Aorta (tissue), 5 donors: ENCODE measurements at regions not wholly inside any gene's neighbourhood (a gene's known extent, or its start where the extent isn't known, plus 50 kb on each side); places are given as distances from the start of the nearest gene placed in this dataset.

Source experiments
- ATAC-seq: fragments of 200-7000 bp; cut with Tn5 transposase; one replicate; pipeline ENCODE4 v1.9.1; 2022; ENCODE audit warnings: moderate library complexity; ENCODE audit not compliant: low FRiP score
- DNase-seq, 2 donors: peaks; one replicate each; pipeline ENCODE4 v3.0.0-alpha.2; 2020
- H3K27ac ChIP-seq, 2 donors: one replicate each; pipeline ENCODE4 v1.5.1; 2013; ENCODE audit warnings: low read length in 2 of 2, mild to moderate bottlenecking in 2 of 2, moderate library complexity in 2 of 2, control low read depth in 1 of 2, inconsistent platforms in 1 of 2, low read depth in 1 of 2
- H3K27me3 ChIP-seq, 2 donors: one replicate each; pipeline ENCODE4 v1.6.1; 2013; ENCODE audit warnings: control low read depth in 1 of 2, low read length in 1 of 2, mild to moderate bottlenecking in 1 of 2, moderate library complexity in 1 of 2; ENCODE audit not compliant: insufficient read depth in 2 of 2, control insufficient read depth in 1 of 2
- H3K36me3 ChIP-seq, 2 donors: one replicate each; pipeline ENCODE4 v1.6.1; 2013; ENCODE audit warnings: control low read depth in 1 of 2, low read length in 1 of 2, mild to moderate bottlenecking in 1 of 2; ENCODE audit not compliant: insufficient read depth in 2 of 2, control insufficient read depth in 1 of 2
- H3K4me1 ChIP-seq, 2 donors: one replicate each; pipeline ENCODE4 v1.6.1; 2013; ENCODE audit warnings: low read length in 2 of 2, control low read depth in 1 of 2, mild to moderate bottlenecking in 1 of 2, moderate library complexity in 1 of 2; ENCODE audit not compliant: insufficient read depth in 2 of 2, control insufficient read depth in 1 of 2
- H3K4me3 ChIP-seq, 2 donors: one replicate each; pipeline ENCODE4 v1.5.1; 2013; ENCODE audit warnings: low read length in 2 of 2, control low read depth in 1 of 2, mild to moderate bottlenecking in 1 of 2
- H3K9me3 ChIP-seq: one replicate; pipeline ENCODE4 v1.6.1; 2013; ENCODE audit warnings: mild to moderate bottlenecking, low read length; ENCODE audit not compliant: control insufficient read depth
- WGBS, 2 donors: extraction: QIAGEN DNeasy Blood & Tissue Kit; methylation state at CpG; one replicate each; pipeline ENCODE4 v1.1.7; 2013; 5-methylcytosine and 5-hydroxymethylcytosine counted together
- intact Hi-C, 2 donors: fragments of 100-400 bp; cut with DNase I; formaldehyde crosslinking; loops; one replicate each; pipeline versions ENCODE4 v1.14.2 to v1.15.0; 2022
- donor health status: healthy with polysubstance abuse.
- donor health status: Bipolar disorder and iron deficiency.
- donor health status: DM: no; HTN: no; CAD: no.
- donor health status: DM: no; HTN: no; CAD: no.
- donor health status: DM: yes; HTN: yes; CAD: no.

GRCh38 chr2:237214030-237214675, 128.5 kb downstream of the COPS8 start:
- Histone ChIP-seq H3K27ac (no peak overlapping the region), H3K36me3 (no peaks in the 10 kb centered on the region), H3K27me3 (no peaks in the 10 kb centered on the region), H3K4me3 (no peak overlapping the region), H3K4me1 (no peaks in the 10 kb centered on the region), H3K9me3 (no peaks in the 10 kb centered on the region)
- 95% methylated on average over 8 of the region's 8 CpGs for WGBS, 2 donors
- ATAC-seq (no peak), DNase-seq (no peak)
- intact Hi-C loops: no loop called here

DNA sequence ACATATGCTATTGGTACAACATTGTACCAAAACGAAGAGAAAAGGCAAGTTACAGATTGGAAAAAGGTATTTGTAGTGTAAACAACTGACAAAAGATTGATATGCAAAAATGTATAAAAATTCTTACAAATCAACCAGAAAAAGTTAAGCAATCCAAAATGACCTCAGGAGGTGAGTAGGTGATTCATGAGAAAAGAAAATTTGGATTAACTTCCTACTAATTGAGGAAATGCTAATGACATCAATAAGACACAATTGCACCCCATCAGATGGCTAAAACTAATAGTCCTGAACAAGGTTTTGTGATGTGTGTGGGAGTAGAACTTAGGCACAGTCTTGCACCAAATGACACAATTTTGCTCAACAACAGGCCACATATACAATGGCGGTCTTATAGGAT, 129.3 kb downstream of the COPS8 start:
- H3K27me3 ChIP-seq: no peaks in the 10 kb centered on the region
- 96% methylated on average over 2 of the region's 2 CpGs for WGBS, 2 donors
- H3K4me1 ChIP-seq: no peaks in the 10 kb centered on the region
- no peak for ATAC-seq
- H3K4me3 ChIP-seq: no peak overlapping the region
- DNase-seq: no peak
- intact Hi-C loops: no loop called here
- H3K9me3 ChIP-seq: no peaks in the 10 kb centered on the region
- H3K36me3 ChIP-seq: no peaks in the 10 kb centered on the region
- no peak overlapping the region for H3K27ac ChIP-seq

DNA sequence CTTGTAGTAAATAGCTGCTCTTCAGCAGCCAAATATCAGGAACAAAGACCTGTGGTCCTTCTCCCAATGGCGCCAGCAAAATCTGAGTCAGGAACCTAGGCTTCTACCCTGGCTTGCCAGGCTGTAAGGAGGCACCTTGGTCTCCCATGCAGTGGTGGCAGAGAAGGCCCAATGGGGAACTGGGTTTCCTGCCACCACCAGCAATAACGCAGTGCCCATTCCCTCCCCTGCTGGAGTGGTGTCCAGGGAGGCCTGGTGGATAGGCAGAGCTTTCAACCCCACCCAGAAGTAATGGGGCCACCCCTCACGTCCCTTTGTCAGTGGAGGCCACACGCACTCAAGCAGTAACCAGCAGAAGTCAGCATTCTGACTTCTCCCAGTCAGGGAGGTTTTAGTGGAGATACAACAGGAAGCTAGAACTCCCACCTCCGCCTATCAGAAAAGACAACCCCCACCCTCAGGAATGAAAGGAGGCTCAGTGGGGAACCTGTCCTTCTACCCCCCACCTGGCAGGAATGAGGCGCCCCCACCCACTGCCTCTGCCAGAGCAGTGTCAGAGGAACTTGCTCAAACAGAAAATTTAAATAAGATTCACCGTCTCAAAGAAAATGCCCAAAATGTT, 132.4 kb downstream of the COPS8 start:
- WGBS, 2 donors: 93 to 94% methylated on average over 7 of the region's 7 CpGs

GRCh38 chr2:237218756-237219155, 133.1 kb downstream of the COPS8 start:
- H3K4me3 ChIP-seq: no peak overlapping the region
- H3K27ac ChIP-seq: no peak overlapping the region
- no peaks in the 10 kb centered on the region for H3K27me3 ChIP-seq
- DNase-seq (no peak), ATAC-seq (no peak)
- no peaks in the 10 kb centered on the region for H3K4me1 ChIP-seq
- WGBS, 2 donors: 66 to 70% methylated on average over 2 of the region's 2 CpGs
- no peaks in the 10 kb centered on the region for H3K9me3 ChIP-seq
- intact Hi-C loops: no loop called here
- H3K36me3 ChIP-seq: no peaks in the 10 kb centered on the region

More for the DNA sequence above, 132.4 kb downstream of the COPS8 start:
- DNase-seq (no peak), ATAC-seq (no peak)
- Histone ChIP-seq H3K4me1 (no peaks in the 10 kb centered on the region), H3K9me3 (no peaks in the 10 kb centered on the region), H3K27me3 (no peaks in the 10 kb centered on the region), H3K4me3 (no peak overlapping the region), H3K36me3 (no peaks in the 10 kb centered on the region), H3K27ac (no peak overlapping the region)
- intact Hi-C loops: no loop called here

GRCh38 chr2:237219826-237220225, 134.1 kb downstream of the COPS8 start:
- no peak for DNase-seq
- Histone ChIP-seq H3K9me3 (no peaks in the 10 kb centered on the region), H3K4me3 (no peak overlapping the region), H3K4me1 (no peaks in the 10 kb centered on the region), H3K27me3 (no peaks in the 10 kb centered on the region), H3K36me3 (no peaks in the 10 kb centered on the region), H3K27ac (no peak overlapping the region)
- WGBS, 2 donors: 69 to 84% methylated on average over 2 to 4 of the region's 4 CpGs
- intact Hi-C loops: no loop called here
- ATAC-seq: no peak

- no peaks in the 10 kb centered on the region for H3K9me3 ChIP-seq
- no peak overlapping the region for H3K4me3 ChIP-seq
- ATAC-seq (no peak), DNase-seq (no peak)
- H3K4me1 ChIP-seq: no peaks in the 10 kb centered on the region
- no peak overlapping the region for H3K27ac ChIP-seq
- no peaks in the 10 kb centered on the region for H3K27me3 ChIP-seq
- no peaks in the 10 kb centered on the region for H3K36me3 ChIP-seq
- intact Hi-C loops: no loop called here
- 89 to 92% methylated on average over 8 of the region's 8 CpGs for WGBS, 2 donors
Observed at GRCh38 chr2:237221443-237221842, 135.8 kb downstream of the COPS8 start.

- Histone ChIP-seq H3K9me3 (no peaks in the 10 kb centered on the region), H3K4me3 (no peak overlapping the region), H3K27me3 (no peaks in the 10 kb centered on the region), H3K27ac (no peak overlapping the region), H3K4me1 (no peaks in the 10 kb centered on the region), H3K36me3 (no peaks in the 10 kb centered on the region)
- intact Hi-C loops: no loop called here
- WGBS, 2 donors: 8 to 13% methylated on average over 9 of the region's 9 CpGs
- DNase-seq: no peak
- ATAC-seq: no peak
Observed at GRCh38 chr2:237222178-237222577, 136.5 kb downstream of the COPS8 start.

DNA sequence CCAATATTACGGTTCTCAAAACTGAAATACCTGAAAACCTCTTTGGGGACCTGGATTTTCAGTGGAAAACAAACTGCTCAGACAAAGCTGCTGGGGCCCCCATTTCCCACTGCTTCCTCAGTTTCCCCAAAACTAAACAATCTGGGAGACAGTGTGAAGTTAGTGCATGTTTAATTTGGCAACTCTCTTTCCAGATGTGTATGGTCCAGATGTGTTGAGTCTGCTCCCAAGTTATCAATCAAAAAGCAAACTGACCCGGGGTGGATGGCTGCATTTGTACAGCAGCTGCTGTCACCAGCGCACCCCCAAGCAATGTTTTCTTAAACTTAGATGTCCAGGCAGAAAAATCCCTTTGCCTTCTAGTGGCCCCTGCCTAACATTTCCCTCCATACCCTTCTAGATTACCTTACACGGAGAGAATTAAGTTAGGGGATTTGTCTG, 136.9 kb downstream of the COPS8 start:
- 13 to 17% methylated on average over 4 of the region's 4 CpGs for WGBS, 2 donors
- Histone ChIP-seq H3K36me3 (no peaks in the 10 kb centered on the region), H3K4me3 (no peak overlapping the region), H3K27ac (no peak overlapping the region), H3K9me3 (no peaks in the 10 kb centered on the region), H3K4me1 (no peaks in the 10 kb centered on the region), H3K27me3 (no peaks in the 10 kb centered on the region)
- ATAC-seq (no peak), DNase-seq (no peak)
- intact Hi-C loops: no loop called here

DNA sequence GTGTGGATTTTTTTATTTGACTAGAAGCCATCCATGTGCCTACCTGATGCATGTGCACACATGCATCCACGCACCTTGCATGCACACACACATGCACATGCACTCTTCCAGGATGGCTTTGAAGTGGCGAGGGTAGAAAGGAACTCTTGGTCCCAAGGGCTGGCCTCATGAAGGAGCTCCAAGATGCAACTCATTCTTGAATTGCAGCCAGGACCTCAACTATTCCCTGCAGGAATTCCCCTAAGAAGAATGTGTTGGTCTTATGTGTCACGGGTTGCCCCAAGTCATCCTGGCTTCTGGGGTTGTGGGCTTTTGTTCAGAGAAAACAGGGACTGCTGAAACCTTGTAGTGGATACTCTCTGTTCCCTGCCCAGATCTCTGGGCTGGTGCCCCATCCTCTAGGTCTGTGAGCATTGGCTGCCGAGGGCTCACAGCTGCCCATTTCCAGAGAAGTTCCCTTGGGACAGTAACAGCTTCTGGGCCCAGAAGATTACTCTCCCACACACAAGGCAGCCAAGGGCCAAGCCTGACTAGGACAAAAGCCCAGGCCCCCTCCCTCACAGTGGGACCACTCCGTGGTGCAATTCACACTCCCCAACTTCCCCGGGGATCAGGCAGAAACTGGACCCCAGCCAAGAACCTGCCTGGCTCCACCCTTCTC, 137.6 kb downstream of the COPS8 start:
- DNase-seq: peak; percentile 79 to 82
- H3K27me3 ChIP-seq: no peaks in the 10 kb centered on the region
- H3K9me3 ChIP-seq: no peaks in the 10 kb centered on the region
- H3K4me1 ChIP-seq: no peaks in the 10 kb centered on the region
- ATAC-seq: peak; percentile 80
- peak overlapping the region in 1 of 2 donors; percentile 52 for H3K27ac ChIP-seq
- intact Hi-C loops: no loop called here
- H3K36me3 ChIP-seq: no peaks in the 10 kb centered on the region
- WGBS, 2 donors: 8 to 9% methylated on average over 6 of the region's 6 CpGs
- H3K4me3 ChIP-seq: no peak overlapping the region
